GM19043 (cell line): ENCODE measurements at regions not wholly inside any gene's neighbourhood (a gene's known extent, or its start where the extent isn't known, plus 50 kb on each side); places are given as distances from the start of the nearest gene placed in this dataset.

ENCODE experiments used
- ATAC-seq: cut with Tn5 transposase; IDR thresholded peaks from one replicate; pipeline ENCODE4 v1.9.1; 2021; ENCODE audit warnings: low read depth; ENCODE audit not compliant: unreplicated experiment

- no peak for ATAC-seq
Measured at GRCh38 chr18:51391731-51392130, 194.2 kb upstream of the MEX3C start.

GRCh38 chr18:51397347-51397962 is 200.0 kb upstream of the MEX3C start:
- no peak for ATAC-seq

GRCh38 chr18:51398104-51398503 is 200.6 kb upstream of the MEX3C start:
- no peak for ATAC-seq

- no peak for ATAC-seq
Measured at GRCh38 chr18:51399491-51400122, 202.1 kb upstream of the MEX3C start.

- no peak for ATAC-seq
Measured at GRCh38 chr18:51400721-51401120, 203.2 kb upstream of the MEX3C start.

GRCh38 chr18:51401912-51402311 is 204.4 kb upstream of the MEX3C start:
- ATAC-seq, result no peak

GRCh38 chr18:51404620-51405019 is 207.1 kb upstream of the MEX3C start:
- ATAC-seq, result no peak

- no peak for ATAC-seq
Measured at GRCh38 chr18:51405683-51406477, 208.4 kb upstream of the MEX3C start.

- no peak for ATAC-seq
Measured at GRCh38 chr18:51417643-51418483, 220.4 kb upstream of the MEX3C start.

GRCh38 chr18:51425475-51425874 is 228.0 kb upstream of the MEX3C start:
- ATAC-seq, result no peak

- ATAC-seq, result no peak
Measured at GRCh38 chr18:51425889-51426288, 228.4 kb upstream of the MEX3C start.

GRCh38 chr18:51426996-51427395 is 229.5 kb upstream of the MEX3C start:
- no peak for ATAC-seq

- ATAC-seq, result no peak
Measured at GRCh38 chr18:51429644-51430043, 232.2 kb upstream of the MEX3C start.

- ATAC-seq, result no peak
Measured at GRCh38 chr18:51430538-51430937, 233.1 kb upstream of the MEX3C start.

- no peak for ATAC-seq
Measured at GRCh38 chr18:51433296-51433695, 235.8 kb upstream of the MEX3C start.

- ATAC-seq, result no peak
Measured at GRCh38 chr18:51433881-51434280, 236.4 kb upstream of the MEX3C start.

- ATAC-seq, result no peak
Measured at GRCh38 chr18:51437280-51438271, 240.1 kb upstream of the MEX3C start.

GRCh38 chr18:51438797-51439350 is 241.4 kb upstream of the MEX3C start:
- ATAC-seq, result no peak

- no peak for ATAC-seq
Measured at GRCh38 chr18:51442012-51442411, 244.5 kb upstream of the MEX3C start.
